Nephron progenitor cell (in vitro differentiated cells): ENCODE measurements at regions not wholly inside any gene's neighbourhood (a gene's known extent, or its start where the extent isn't known, plus 50 kb on each side); places are given as distances from the start of the nearest gene placed in this dataset.

Source experiments
- DNase-seq: peaks from one replicate; pipeline ENCODE4 v3.0.0; 2021
- H3K27ac Mint-ChIP-seq: 2 replicates; pipeline ENCODE4 v1.8.0; 2021; ENCODE audit warnings: mild to moderate bottlenecking, moderate library complexity, mixed read lengths
- H3K27me3 Mint-ChIP-seq: 2 replicates; pipeline ENCODE4 v1.8.0; 2021; ENCODE audit warnings: mild to moderate bottlenecking, low read depth, mixed read lengths; ENCODE audit not compliant: poor library complexity
- H3K36me3 Mint-ChIP-seq: 2 replicates; pipeline ENCODE4 v1.8.0; 2021; ENCODE audit warnings: low read depth, mixed read lengths
- H3K4me1 Mint-ChIP-seq: 2 replicates; pipeline ENCODE4 v1.8.0; 2021; ENCODE audit warnings: mixed read lengths
- H3K4me3 Mint-ChIP-seq: 2 replicates; pipeline ENCODE4 v1.8.0; 2021; ENCODE audit warnings: mild to moderate bottlenecking, moderate library complexity, mixed read lengths
- H3K9me3 Mint-ChIP-seq: 2 replicates; pipeline ENCODE4 v1.8.0; 2021; ENCODE audit warnings: mild to moderate bottlenecking, moderate library complexity, mixed read lengths
- TF ChIP-seq, protein P1 (sequence below): fragments of 200-600 bp; sonication (generic); IDR thresholded peaks from 2 replicates; pipeline ENCODE4 v1.5.0; 2021; ENCODE audit warnings: antibody characterized with exemption

GRCh38 chr14:29290441-29290840 lies 523.9 kb downstream of the FOXG1 start:
- H3K27ac Mint-ChIP-seq: no peak overlapping the region
- no peaks in the 10 kb centered on the region for H3K4me1 Mint-ChIP-seq
- peaks cover 31% of the 10 kb centered on the region for H3K9me3 Mint-ChIP-seq
- DNase-seq: no peak
- H3K36me3 Mint-ChIP-seq: no peaks in the 10 kb centered on the region
- TF ChIP-seq, protein P1, sequence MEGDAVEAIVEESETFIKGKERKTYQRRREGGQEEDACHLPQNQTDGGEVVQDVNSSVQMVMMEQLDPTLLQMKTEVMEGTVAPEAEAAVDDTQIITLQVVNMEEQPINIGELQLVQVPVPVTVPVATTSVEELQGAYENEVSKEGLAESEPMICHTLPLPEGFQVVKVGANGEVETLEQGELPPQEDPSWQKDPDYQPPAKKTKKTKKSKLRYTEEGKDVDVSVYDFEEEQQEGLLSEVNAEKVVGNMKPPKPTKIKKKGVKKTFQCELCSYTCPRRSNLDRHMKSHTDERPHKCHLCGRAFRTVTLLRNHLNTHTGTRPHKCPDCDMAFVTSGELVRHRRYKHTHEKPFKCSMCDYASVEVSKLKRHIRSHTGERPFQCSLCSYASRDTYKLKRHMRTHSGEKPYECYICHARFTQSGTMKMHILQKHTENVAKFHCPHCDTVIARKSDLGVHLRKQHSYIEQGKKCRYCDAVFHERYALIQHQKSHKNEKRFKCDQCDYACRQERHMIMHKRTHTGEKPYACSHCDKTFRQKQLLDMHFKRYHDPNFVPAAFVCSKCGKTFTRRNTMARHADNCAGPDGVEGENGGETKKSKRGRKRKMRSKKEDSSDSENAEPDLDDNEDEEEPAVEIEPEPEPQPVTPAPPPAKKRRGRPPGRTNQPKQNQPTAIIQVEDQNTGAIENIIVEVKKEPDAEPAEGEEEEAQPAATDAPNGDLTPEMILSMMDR: no peak
- peaks cover 3% of the 10 kb centered on the region for H3K27me3 Mint-ChIP-seq
- no peak overlapping the region for H3K4me3 Mint-ChIP-seq

DNA sequence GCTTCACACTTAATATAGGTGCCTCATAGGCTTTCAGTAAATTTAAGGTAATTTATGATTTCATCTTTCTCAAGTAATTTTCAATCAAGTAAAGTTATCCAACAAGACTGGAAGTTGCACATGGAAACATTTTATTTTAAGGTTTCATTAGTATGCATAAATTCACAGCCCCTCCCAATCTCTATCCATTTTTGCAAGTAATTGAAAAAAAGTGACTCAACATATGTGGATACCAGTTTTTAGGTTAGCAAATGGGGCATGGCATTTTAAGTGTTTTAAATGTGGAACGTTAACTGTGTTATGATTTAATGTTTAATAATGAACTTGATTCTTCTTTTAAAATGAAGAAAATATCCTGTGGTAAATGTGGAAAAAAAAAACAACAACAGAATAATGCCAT lies 532.8 kb downstream of the FOXG1 start:
- Mint-ChIP-seq H3K4me1 (no peaks in the 10 kb centered on the region), H3K4me3 (no peak overlapping the region), H3K27ac (no peak overlapping the region), H3K9me3 (peaks cover 24% of the 10 kb centered on the region), H3K27me3 (peaks cover 4% of the 10 kb centered on the region), H3K36me3 (no peaks in the 10 kb centered on the region)
- TF ChIP-seq, protein P1: no peak
- no peak for DNase-seq

DNA sequence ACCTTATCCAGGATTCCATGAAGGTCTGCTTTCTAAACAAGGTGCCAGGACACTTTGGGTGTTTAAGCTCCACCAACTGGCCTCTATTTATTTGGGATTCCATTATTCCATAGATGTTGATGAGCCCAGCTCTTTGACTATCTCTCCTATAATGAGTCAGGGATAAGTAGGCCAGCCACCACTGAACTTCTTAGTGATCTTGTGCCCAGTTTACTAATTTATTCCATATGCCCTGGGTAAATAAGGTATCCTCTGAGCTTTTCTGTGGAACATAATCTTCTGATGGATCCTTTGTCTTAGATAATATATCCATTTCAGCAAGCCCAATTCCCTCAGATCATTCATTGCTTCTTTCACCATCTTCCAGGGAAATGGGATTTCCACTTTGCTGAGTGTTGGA lies 535.0 kb downstream of the FOXG1 start:
- Mint-ChIP-seq H3K27me3 (peaks cover 4% of the 10 kb centered on the region), H3K4me3 (no peak overlapping the region), H3K27ac (no peak overlapping the region), H3K4me1 (no peaks in the 10 kb centered on the region), H3K9me3 (peaks cover 2% of the 10 kb centered on the region), H3K36me3 (no peaks in the 10 kb centered on the region)
- TF ChIP-seq, protein P1: no peak
- DNase-seq: no peak

GRCh38 chr14:29310210-29310609 lies 543.6 kb downstream of the FOXG1 start:
- TF ChIP-seq, protein P1: no peak
- H3K36me3 Mint-ChIP-seq: no peaks in the 10 kb centered on the region
- H3K9me3 Mint-ChIP-seq: no peaks in the 10 kb centered on the region
- H3K27me3 Mint-ChIP-seq: no peaks in the 10 kb centered on the region
- no peak overlapping the region for H3K4me3 Mint-ChIP-seq
- H3K27ac Mint-ChIP-seq: no peak overlapping the region
- DNase-seq: no peak
- no peaks in the 10 kb centered on the region for H3K4me1 Mint-ChIP-seq

DNA sequence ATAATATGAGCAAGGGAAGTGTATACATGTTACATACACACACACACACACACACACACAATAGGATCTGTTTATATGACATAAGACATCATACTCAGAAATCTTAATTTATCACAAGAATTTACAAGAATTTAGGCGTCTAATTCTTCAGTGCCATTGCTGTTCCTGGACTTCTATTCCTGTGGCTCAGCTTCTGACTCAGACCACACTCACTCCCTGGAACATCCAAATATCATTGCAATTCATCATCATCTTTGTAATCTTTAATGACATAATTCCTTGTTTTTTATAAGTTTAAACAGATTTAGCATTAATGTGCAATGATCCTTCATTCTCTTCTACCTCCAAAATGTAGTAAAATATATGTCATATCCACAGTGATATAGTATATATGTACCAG lies 544.2 kb downstream of the FOXG1 start:
- no peaks in the 10 kb centered on the region for H3K36me3 Mint-ChIP-seq
- no peak overlapping the region for H3K27ac Mint-ChIP-seq
- no peak for DNase-seq
- no peak overlapping the region for H3K4me3 Mint-ChIP-seq
- no peaks in the 10 kb centered on the region for H3K27me3 Mint-ChIP-seq
- TF ChIP-seq, protein P1: no peak
- H3K9me3 Mint-ChIP-seq: no peaks in the 10 kb centered on the region
- H3K4me1 Mint-ChIP-seq: no peaks in the 10 kb centered on the region

DNA sequence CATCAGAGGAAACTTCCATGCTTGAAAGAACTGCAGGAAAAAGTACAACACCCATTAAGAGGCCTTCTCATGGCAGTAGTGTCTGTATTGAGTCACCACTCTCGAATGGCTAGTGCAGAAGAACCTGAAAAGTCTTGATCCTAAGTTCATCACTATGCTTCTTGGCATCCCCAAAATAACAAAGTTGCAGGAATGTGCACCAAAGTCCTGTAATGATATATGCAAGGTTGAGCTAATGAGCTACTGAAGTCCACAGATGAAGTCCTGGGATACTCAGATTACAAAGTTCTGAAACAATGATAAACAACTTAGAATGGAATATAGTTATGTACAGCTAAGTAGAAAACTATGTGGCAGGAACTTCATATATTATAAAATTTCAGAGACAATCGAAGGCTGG lies 545.4 kb downstream of the FOXG1 start:
- no peaks in the 10 kb centered on the region for H3K36me3 Mint-ChIP-seq
- no peaks in the 10 kb centered on the region for H3K4me1 Mint-ChIP-seq
- TF ChIP-seq, protein P1: no peak
- H3K4me3 Mint-ChIP-seq: no peak overlapping the region
- H3K9me3 Mint-ChIP-seq: no peaks in the 10 kb centered on the region
- H3K27me3 Mint-ChIP-seq: no peaks in the 10 kb centered on the region
- no peak overlapping the region for H3K27ac Mint-ChIP-seq
- DNase-seq: no peak
